Adrenal gland (tissue), 9 donors: ENCODE measurements at regions not wholly inside any gene's neighbourhood (a gene's known extent, or its start where the extent isn't known, plus 50 kb on each side); places are given as distances from the start of the nearest gene placed in this dataset.

Experiments
- DNase-seq, 7 donors: peaks; one replicate each; pipeline ENCODE4 v3.0.0-alpha.2; 2019 to 2020
- H3K27ac ChIP-seq, 5 donors: fragments of 200-600 bp; sonication (generic) in 4 of 5; 1 replicate in 3 of 5; 2 replicates in 2 of 5; pipeline versions ENCODE4 v1.5.1 to v1.8.0; 2016 to 2020; ENCODE audit warnings: mild to moderate bottlenecking in 1 of 5
- H3K27me3 ChIP-seq: fragments of 200-600 bp; 2 replicates; pipeline ENCODE4 v1.8.0; 2021
- H3K36me3 ChIP-seq, 2 donors: fragments of 200-600 bp; replicated peaks in 1 of 2; 1 replicate in 1 of 2; 2 replicates in 1 of 2; pipeline versions ENCODE4 v1.5.1 to v1.8.0; 2018 to 2022
- H3K4me1 ChIP-seq, 2 donors: fragments of 200-600 bp; replicated peaks in 1 of 2; 1 replicate in 1 of 2; 2 replicates in 1 of 2; pipeline versions ENCODE4 v1.5.1 to v1.8.0; 2018 to 2021
- H3K4me3 ChIP-seq, 4 donors: fragments of 200-600 bp; sonication (generic) in 3 of 4; one replicate each; pipeline ENCODE4 v1.5.1; 2016 to 2018
- H3K9me3 ChIP-seq, 3 donors: fragments of 200-600 bp; sonication (generic) in 1 of 3; replicated peaks in 1 of 3; 1 replicate in 2 of 3; 2 replicates in 1 of 3; pipeline versions ENCODE4 v1.5.1 to v1.8.0; 2016 to 2021
- CTCF ChIP-seq, 6 experiments: fragments of 450-650 bp in 4 of 6; fragments of 200-600 bp in 2 of 6; sonication (generic) in 1 of 6; IDR thresholded peaks; 1 replicate in 5 of 6; 2 replicates in 1 of 6; pipeline versions ENCODE4 v1.5.1 to v1.8.0; 2016 to 2021; ENCODE audit warnings: antibody characterized with exemption in 6 of 6, mild to moderate bottlenecking in 2 of 6, moderate library complexity in 1 of 6
- POLR2A ChIP-seq, 2 donors: fragments of 450-650 bp; IDR thresholded peaks; one replicate each; pipeline ENCODE4 v1.6.1; 2017; ENCODE audit warnings: antibody characterized with exemption in 2 of 2, mild to moderate bottlenecking in 2 of 2, moderate library complexity in 1 of 2
- WGBS, 4 donors: extraction: QIAGEN DNeasy Blood & Tissue Kit in 2 of 4; methylation state at CpG; one replicate each; pipeline versions ENCODE4 v1.1.5 to v1.1.7; 2013 to 2017; 5-methylcytosine and 5-hydroxymethylcytosine counted together
- intact Hi-C, 2 donors: fragments of 100-400 bp; cut with DNase I; formaldehyde crosslinking; loops; one replicate each; pipeline versions ENCODE4 v1.14.1 to v1.15.0; 2022 to 2023
- donor health status: healthy with polysubstance abuse.
- donor health status: Bipolar disorder and iron deficiency.
- donor health status: DM: yes; HTN: yes; CAD: no.
- donor health status: DM: no; HTN: no; CAD: no.
- donor health status: DM: no; HTN: no; CAD: no.

- no peaks in the 10 kb centered on the region for H3K36me3 ChIP-seq
- no peak overlapping the region for H3K27ac ChIP-seq
- no peaks in the 10 kb centered on the region for H3K27me3 ChIP-seq
- no peak overlapping the region for H3K4me3 ChIP-seq
- 81 to 89% (median 85%) methylated on average over 4 of the region's 4 CpGs for WGBS, 4 donors
- DNase-seq, result no peak
- TF ChIP-seq CTCF (IDR thresholded peaks at IDR 0.05) (no peak), POLR2A (IDR thresholded peaks at IDR 0.05) (no peak)
- intact Hi-C loops, result no loop called here
- peaks cover 20 to 22% of the 10 kb centered on the region in 2 donors for H3K4me1 ChIP-seq
- H3K9me3 ChIP-seq, result no peaks in the 10 kb centered on the region
These were observed 182.3 kb upstream of the LPP start for GRCh38 chr3:187971629-187972028.

GRCh38 chr3:187972454-187972853, 181.5 kb upstream of the LPP start:
- no peak overlapping the region for H3K27ac ChIP-seq
- DNase-seq, result no peak
- no peak overlapping the region for H3K4me3 ChIP-seq
- H3K27me3 ChIP-seq, result no peaks in the 10 kb centered on the region
- TF ChIP-seq POLR2A (IDR thresholded peaks at IDR 0.05) (no peak), CTCF (IDR thresholded peaks at IDR 0.05) (no peak)
- intact Hi-C loops, result no loop called here
- no peaks in the 10 kb centered on the region for H3K9me3 ChIP-seq
- 77 to 95% (median 86%) methylated on average over 3 of the region's 3 CpGs for WGBS, 4 donors
- no peaks in the 10 kb centered on the region for H3K36me3 ChIP-seq
- peaks cover 13 to 14% of the 10 kb centered on the region in 2 donors for H3K4me1 ChIP-seq

- Histone ChIP-seq H3K36me3 (no peaks in the 10 kb centered on the region), H3K4me3 (no peak overlapping the region), H3K4me1 (no peaks in the 10 kb centered on the region), H3K27ac (no peak overlapping the region), H3K27me3 (no peaks in the 10 kb centered on the region), H3K9me3 (no peaks in the 10 kb centered on the region)
- no peak for DNase-seq
- 72 to 85% (median 82%) methylated on average over 9 of the region's 9 CpGs for WGBS, 4 donors
- intact Hi-C loops, result no loop called here
- TF ChIP-seq POLR2A (IDR thresholded peaks at IDR 0.05) (no peak), CTCF (IDR thresholded peaks at IDR 0.05) (no peak)
These were observed 179.7 kb upstream of the LPP start for GRCh38 chr3:187973977-187974870.

- intact Hi-C loops, result no loop called here
- Histone ChIP-seq H3K9me3 (no peaks in the 10 kb centered on the region), H3K27ac (no peak overlapping the region)
These were observed 179.1 kb upstream of the LPP start for GRCh38 chr3:187974871-187975271.

More at GRCh38 chr3:187974871-187975271, 179.1 kb upstream of the LPP start:
- Histone ChIP-seq H3K4me1 (no peaks in the 10 kb centered on the region), H3K27me3 (no peaks in the 10 kb centered on the region), H3K36me3 (no peaks in the 10 kb centered on the region), H3K4me3 (no peak overlapping the region)
- 39 to 54% (median 46%) methylated on average over 3 of the region's 3 CpGs for WGBS, 4 donors
- DNase-seq, result no peak
- no peak for TF ChIP-seq POLR2A (IDR thresholded peaks at IDR 0.05)
- TF ChIP-seq CTCF (IDR thresholded peaks at IDR 0.05), result peak in 3 of 6 experiments; percentile 20 to 37 (median 28)
